Esophagus muscularis mucosa (tissue), 4 donors: ENCODE measurements at regions not wholly inside any gene's neighbourhood (a gene's known extent, or its start where the extent isn't known, plus 50 kb on each side); places are given as distances from the start of the nearest gene placed in this dataset.
A peak's percentile ranks its signal among the peaks of the same experiment; 100 is the strongest.

Experiments
- DNase-seq: peaks from one replicate; pipeline ENCODE4 v3.0.0-alpha.2; 2017; ENCODE audit errors: extremely low spot score
- H3K27ac ChIP-seq, 4 donors: fragments of 200-600 bp; sonication (generic); replicated peaks in 1 of 4; 1 replicate in 3 of 4; 2 replicates in 1 of 4; pipeline ENCODE4 v1.5.1; 2016 to 2019; ENCODE audit warnings: mild to moderate bottlenecking in 1 of 4
- H3K27me3 ChIP-seq, 4 donors: fragments of 200-600 bp; sonication (generic); one replicate each; pipeline versions ENCODE4 v1.5.1 to v1.6.0; 2016 to 2019
- H3K36me3 ChIP-seq, 4 donors: fragments of 200-600 bp; sonication (generic); one replicate each; pipeline ENCODE4 v1.5.1; 2016 to 2019
- H3K4me1 ChIP-seq, 4 donors: fragments of 200-600 bp; sonication (generic); one replicate each; pipeline ENCODE4 v1.5.1; 2016 to 2019
- H3K4me3 ChIP-seq, 4 donors: fragments of 200-600 bp; sonication (generic); 1 replicate in 2 of 4; 2 replicates in 2 of 4; pipeline ENCODE4 v1.5.1; 2016 to 2019; ENCODE audit warnings: mild to moderate bottlenecking in 4 of 4, moderate library complexity in 1 of 4
- H3K9me3 ChIP-seq, 4 donors: fragments of 200-600 bp; sonication (generic); 1 replicate in 3 of 4; 2 replicates in 1 of 4; pipeline ENCODE4 v1.5.1; 2016 to 2019
- CTCF ChIP-seq, 3 experiments: fragments of 200-600 bp in 2 of 3; fragments of 450-650 bp in 1 of 3; sonication (generic) in 2 of 3; IDR thresholded peaks; one replicate each; pipeline ENCODE4 v1.5.1; 2017 to 2019; ENCODE audit warnings: antibody characterized with exemption in 3 of 3, mild to moderate bottlenecking in 2 of 3, moderate library complexity in 1 of 3
- EP300 ChIP-seq: sonication (generic); formaldehyde crosslinking; IDR thresholded peaks from one replicate; pipeline ENCODE4 v1.6.1; 2017; ENCODE audit warnings: antibody characterized with exemption
- POLR2A ChIP-seq: fragments of 450-650 bp; IDR thresholded peaks from one replicate; pipeline ENCODE4 v1.6.1; 2017; ENCODE audit warnings: antibody characterized with exemption, moderate library complexity, mild to moderate bottlenecking, low read depth
- POLR2AphosphoS5 ChIP-seq, 2 donors: sonication (generic); formaldehyde crosslinking; IDR thresholded peaks; one replicate each; pipeline ENCODE4 v1.6.1; 2017; ENCODE audit warnings: antibody characterized with exemption in 2 of 2
- WGBS: methylation state at CpG from one replicate; pipeline ENCODE4 v1.1.5; 2018; 5-methylcytosine and 5-hydroxymethylcytosine counted together
- intact Hi-C: fragments of 100-400 bp; cut with DNase I; formaldehyde crosslinking; loops from one replicate; pipeline ENCODE4 v1.15.1; 2023

- Histone ChIP-seq H3K4me3 (no peak overlapping the region), H3K27ac (no peak overlapping the region), H3K4me1 (no peaks in the 10 kb centered on the region), H3K9me3 (no peaks in the 10 kb centered on the region), H3K27me3 (no peaks in the 10 kb centered on the region), H3K36me3 (no peaks in the 10 kb centered on the region)
- TF ChIP-seq POLR2AphosphoS5 (IDR thresholded peaks at IDR 0.05): no peak
- no peak for TF ChIP-seq CTCF (IDR thresholded peaks at IDR 0.05)
- intact Hi-C loops: no loop called here
- WGBS: 93% methylated on average over 5 of the region's 5 CpGs
- DNase-seq: no peak
Observed at GRCh38 chr21:38741092-38741949, 64.4 kb upstream of the ETS2 start.

- no peak overlapping the region for H3K4me3 ChIP-seq
- TF ChIP-seq EP300 (no peak), POLR2A (no peak), CTCF (IDR thresholded peaks at IDR 0.05) (no peak), POLR2AphosphoS5 (IDR thresholded peaks at IDR 0.05) (no peak)
- H3K27ac ChIP-seq: no peak overlapping the region
- H3K27me3 ChIP-seq: no peaks in the 10 kb centered on the region
- H3K9me3 ChIP-seq: no peaks in the 10 kb centered on the region
- H3K4me1 ChIP-seq: no peaks in the 10 kb centered on the region
- intact Hi-C loops: no loop called here
- 90% methylated on average over 5 of the region's 5 CpGs for WGBS
- DNase-seq: no peak
- H3K36me3 ChIP-seq: no peaks in the 10 kb centered on the region
Observed at GRCh38 chr21:38741950-38742256, 63.8 kb upstream of the ETS2 start.

- intact Hi-C loops: no loop called here
- no peak for TF ChIP-seq POLR2AphosphoS5 (IDR thresholded peaks at IDR 0.05)
- H3K36me3 ChIP-seq: no peaks in the 10 kb centered on the region
- no peaks in the 10 kb centered on the region for H3K4me1 ChIP-seq
- H3K27ac ChIP-seq: no peak overlapping the region
- no peak for DNase-seq
- no peaks in the 10 kb centered on the region for H3K27me3 ChIP-seq
- no peak overlapping the region for H3K4me3 ChIP-seq
- no peaks in the 10 kb centered on the region for H3K9me3 ChIP-seq
- WGBS: 82% methylated on average over 1 of the region's 1 CpG
Observed at GRCh38 chr21:38742580-38743260, 63.0 kb upstream of the ETS2 start.

- H3K9me3 ChIP-seq: no peaks in the 10 kb centered on the region
- no peaks in the 10 kb centered on the region for H3K4me1 ChIP-seq
- H3K36me3 ChIP-seq: no peaks in the 10 kb centered on the region
- no peaks in the 10 kb centered on the region for H3K27me3 ChIP-seq
- intact Hi-C loops: no loop called here
- no peak for TF ChIP-seq POLR2A
- TF ChIP-seq CTCF (IDR thresholded peaks at IDR 0.05): no peak
- TF ChIP-seq EP300: no peak
- no peak for TF ChIP-seq POLR2AphosphoS5 (IDR thresholded peaks at IDR 0.05)
- no peak for DNase-seq
- peak overlapping the region in 1 of 4 donors; percentile 39 for H3K27ac ChIP-seq
- no peak overlapping the region for H3K4me3 ChIP-seq
- WGBS: 76% methylated on average over 21 of the region's 21 CpGs
Observed at GRCh38 chr21:38743772-38744529, 61.8 kb upstream of the ETS2 start.

GRCh38 chr21:38744861-38745260, 60.9 kb upstream of the ETS2 start:
- Histone ChIP-seq H3K27me3 (no peaks in the 10 kb centered on the region), H3K27ac (no peak overlapping the region), H3K4me3 (no peak overlapping the region), H3K36me3 (no peaks in the 10 kb centered on the region), H3K4me1 (no peaks in the 10 kb centered on the region), H3K9me3 (no peaks in the 10 kb centered on the region)
- intact Hi-C loops: no loop called here
- DNase-seq: no peak
- WGBS: 89% methylated on average over 2 of the region's 2 CpGs
- TF ChIP-seq CTCF (IDR thresholded peaks at IDR 0.05) (no peak), EP300 (no peak), POLR2AphosphoS5 (IDR thresholded peaks at IDR 0.05) (no peak), POLR2A (no peak)
